HFFc6 (cell line): ENCODE measurements at regions not wholly inside any gene's neighbourhood (a gene's known extent, or its start where the extent isn't known, plus 50 kb on each side); places are given as distances from the start of the nearest gene placed in this dataset.

Experiments used
- DNase-seq: peaks from one replicate; pipeline ENCODE4 v3.0.0-alpha.2; 2018
- H3K27ac Mint-ChIP-seq: 2 replicates; pipeline ENCODE4 v1.8.0; 2020; ENCODE audit warnings: mild to moderate bottlenecking, mixed read lengths
- H3K27me3 Mint-ChIP-seq: 2 replicates; pipeline ENCODE4 v1.8.0; 2021; ENCODE audit warnings: mild to moderate bottlenecking, moderate library complexity, mixed read lengths; ENCODE audit not compliant: insufficient read depth
- H3K36me3 Mint-ChIP-seq: 2 replicates; pipeline ENCODE4 v1.8.0; 2021; ENCODE audit warnings: low read depth, mixed read lengths
- H3K4me1 Mint-ChIP-seq: 2 replicates; pipeline ENCODE4 v1.8.0; 2020; ENCODE audit warnings: low read depth, mixed read lengths
- H3K4me3 Mint-ChIP-seq: 2 replicates; pipeline ENCODE4 v1.8.0; 2020; ENCODE audit warnings: mild to moderate bottlenecking, moderate library complexity, mixed read lengths
- H3K9me3 Mint-ChIP-seq: 2 replicates; pipeline ENCODE4 v1.8.0; 2020; ENCODE audit warnings: mild to moderate bottlenecking, mixed read lengths
- TF ChIP-seq, protein P1 (sequence below): fragments of 200-600 bp; sonication (generic); IDR thresholded peaks from 2 replicates; pipeline ENCODE4 v1.5.0; 2021; ENCODE audit warnings: antibody characterized with exemption, mild to moderate bottlenecking

DNA sequence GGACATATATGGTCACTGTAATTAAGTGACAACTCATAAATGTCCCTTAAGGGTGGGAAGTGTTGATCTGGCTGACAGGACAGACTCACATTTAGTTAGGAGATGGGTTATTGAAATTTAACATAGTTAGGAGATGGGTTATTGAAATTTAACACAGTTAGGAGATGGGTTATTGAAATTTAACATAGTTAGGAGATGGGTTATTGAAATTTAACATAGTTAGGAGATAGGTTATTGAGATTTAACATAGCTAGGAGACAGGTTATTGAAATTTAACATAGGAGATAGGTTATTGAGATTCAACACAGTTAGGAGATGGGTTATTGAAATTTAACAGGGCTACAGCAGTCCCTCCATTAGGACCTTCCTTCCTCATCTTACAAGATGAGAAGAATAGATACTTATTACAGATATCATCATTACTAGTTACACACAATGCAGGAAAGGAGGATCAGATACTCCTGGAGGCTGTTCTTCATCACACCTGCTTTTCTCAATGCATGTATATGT is 98.5 kb downstream of the MTNR1B start:
- TF ChIP-seq, protein P1, sequence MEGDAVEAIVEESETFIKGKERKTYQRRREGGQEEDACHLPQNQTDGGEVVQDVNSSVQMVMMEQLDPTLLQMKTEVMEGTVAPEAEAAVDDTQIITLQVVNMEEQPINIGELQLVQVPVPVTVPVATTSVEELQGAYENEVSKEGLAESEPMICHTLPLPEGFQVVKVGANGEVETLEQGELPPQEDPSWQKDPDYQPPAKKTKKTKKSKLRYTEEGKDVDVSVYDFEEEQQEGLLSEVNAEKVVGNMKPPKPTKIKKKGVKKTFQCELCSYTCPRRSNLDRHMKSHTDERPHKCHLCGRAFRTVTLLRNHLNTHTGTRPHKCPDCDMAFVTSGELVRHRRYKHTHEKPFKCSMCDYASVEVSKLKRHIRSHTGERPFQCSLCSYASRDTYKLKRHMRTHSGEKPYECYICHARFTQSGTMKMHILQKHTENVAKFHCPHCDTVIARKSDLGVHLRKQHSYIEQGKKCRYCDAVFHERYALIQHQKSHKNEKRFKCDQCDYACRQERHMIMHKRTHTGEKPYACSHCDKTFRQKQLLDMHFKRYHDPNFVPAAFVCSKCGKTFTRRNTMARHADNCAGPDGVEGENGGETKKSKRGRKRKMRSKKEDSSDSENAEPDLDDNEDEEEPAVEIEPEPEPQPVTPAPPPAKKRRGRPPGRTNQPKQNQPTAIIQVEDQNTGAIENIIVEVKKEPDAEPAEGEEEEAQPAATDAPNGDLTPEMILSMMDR: no peak
- Mint-ChIP-seq H3K9me3 (no peaks in the 10 kb centered on the region), H3K4me3 (no peak overlapping the region), H3K36me3 (no peaks in the 10 kb centered on the region; the same call in 1 of the 2 replicates), H3K4me1 (peaks cover 26% of the 10 kb centered on the region), H3K27me3 (peaks cover 3% of the 10 kb centered on the region), H3K27ac (no peak overlapping the region)
- DNase-seq: no peak

DNA sequence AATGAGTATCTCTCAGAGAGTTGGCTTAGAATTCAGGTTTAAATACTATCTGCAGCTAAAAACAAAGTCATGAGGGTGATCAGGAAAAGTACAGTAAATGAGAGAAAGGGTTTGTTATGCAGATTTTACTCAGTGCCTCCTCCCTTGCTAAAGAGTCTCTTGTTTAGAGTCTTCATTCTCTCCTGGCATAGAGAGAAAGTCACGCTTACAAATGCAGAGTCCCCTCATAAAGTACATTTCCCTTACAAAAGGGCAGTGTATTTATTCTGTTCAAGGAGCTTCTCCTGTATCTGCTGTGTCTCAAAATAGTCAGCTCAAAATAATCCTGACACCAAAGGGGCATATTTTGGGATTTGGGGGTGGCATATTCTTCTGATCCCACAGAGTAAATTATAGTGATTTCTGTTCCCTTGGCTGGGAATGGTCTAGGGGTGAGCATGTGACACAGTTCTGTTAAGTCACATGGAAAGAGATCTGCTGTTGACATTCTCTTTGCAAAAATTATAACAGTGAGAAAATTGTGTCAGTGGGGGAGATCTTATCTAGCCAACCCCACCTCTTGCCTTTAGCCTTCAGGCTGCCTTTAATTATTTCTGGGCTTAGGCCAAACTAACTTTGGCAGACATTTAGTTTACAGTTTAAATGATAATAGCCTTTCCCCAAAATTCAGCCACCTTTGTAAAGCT is 102.9 kb downstream of the MTNR1B start:
- peaks cover 8% of the 10 kb centered on the region; the same call in 1 of the 2 replicates for H3K4me1 Mint-ChIP-seq
- no peak overlapping the region for H3K4me3 Mint-ChIP-seq
- H3K36me3 Mint-ChIP-seq: no peaks in the 10 kb centered on the region
- DNase-seq: no peak
- no peaks in the 10 kb centered on the region for H3K9me3 Mint-ChIP-seq
- H3K27me3 Mint-ChIP-seq: peaks cover 13% of the 10 kb centered on the region
- H3K27ac Mint-ChIP-seq: no peak overlapping the region
- TF ChIP-seq, protein P1: no peak

DNA sequence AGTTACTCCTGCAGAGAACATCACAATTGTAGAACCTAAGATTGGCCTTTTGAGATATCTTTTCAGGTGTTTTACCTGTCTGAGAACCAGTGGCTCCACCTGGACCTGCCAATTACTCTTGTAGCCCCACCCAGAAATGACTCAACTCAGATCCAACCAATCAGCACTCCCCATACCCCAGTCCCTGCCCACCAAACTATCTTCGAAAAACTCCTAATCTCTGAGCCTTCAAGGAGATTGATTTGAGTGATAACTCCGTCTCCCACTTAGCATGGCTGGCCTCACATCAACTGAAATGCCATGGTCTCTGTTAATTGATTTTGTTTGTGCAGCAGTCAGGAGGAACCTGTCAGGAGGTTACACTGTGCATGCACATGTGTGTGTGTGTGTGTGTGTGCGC is 103.6 kb downstream of the MTNR1B start:
- no peak overlapping the region for H3K27ac Mint-ChIP-seq
- H3K27me3 Mint-ChIP-seq: peaks cover 13% of the 10 kb centered on the region
- no peak for DNase-seq

DNA sequence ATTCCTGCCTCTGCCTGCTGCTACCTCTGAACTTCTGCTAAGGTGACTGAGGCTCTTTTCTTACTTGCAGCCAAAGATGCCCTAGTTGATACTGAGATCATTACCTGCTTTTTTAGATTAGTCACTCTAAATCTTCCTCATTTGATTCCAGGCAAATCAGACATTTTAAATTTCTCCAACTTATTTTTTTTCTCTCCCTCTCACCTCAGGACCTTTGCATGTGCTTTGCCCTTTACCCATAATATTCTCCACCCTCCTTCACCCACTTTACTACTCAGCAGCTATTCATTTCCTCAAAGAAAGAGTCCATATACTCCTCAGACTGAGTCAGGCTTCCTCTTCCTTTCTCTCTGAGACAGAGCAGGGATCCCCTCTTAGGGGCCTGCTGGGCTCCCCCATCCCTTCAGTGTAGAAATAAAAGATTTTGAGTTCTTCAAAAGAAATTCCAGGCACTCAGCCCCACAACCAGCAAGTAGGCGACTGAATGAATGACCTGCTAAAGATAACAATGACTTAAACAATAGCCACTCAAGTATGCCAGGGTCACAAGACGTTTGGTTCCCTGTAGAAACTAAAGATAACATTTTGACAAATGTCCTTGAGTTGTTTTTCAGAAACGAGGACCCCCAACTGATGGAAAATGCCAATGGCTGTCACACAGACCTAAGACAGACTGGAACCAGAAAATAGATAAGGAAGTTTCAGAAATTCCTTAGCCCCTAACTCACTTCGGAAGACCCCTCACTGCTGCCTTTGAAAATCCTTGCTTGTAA is 104.2 kb downstream of the MTNR1B start:
- H3K27me3 Mint-ChIP-seq: peaks cover 13% of the 10 kb centered on the region
- no peak overlapping the region for H3K27ac Mint-ChIP-seq
- H3K4me1 Mint-ChIP-seq: peaks cover under 1% of the 10 kb centered on the region; the same call in 1 of the 2 replicates
- TF ChIP-seq, protein P1: no peak
- no peak for DNase-seq
- H3K4me3 Mint-ChIP-seq: no peak overlapping the region
- H3K36me3 Mint-ChIP-seq: no peaks in the 10 kb centered on the region
- H3K9me3 Mint-ChIP-seq: no peaks in the 10 kb centered on the region

More for the DNA sequence above, 103.6 kb downstream of the MTNR1B start:
- no peaks in the 10 kb centered on the region for H3K9me3 Mint-ChIP-seq
- TF ChIP-seq, protein P1: no peak
- H3K36me3 Mint-ChIP-seq: no peaks in the 10 kb centered on the region
- H3K4me1 Mint-ChIP-seq: peaks cover 8% of the 10 kb centered on the region; the same call in 1 of the 2 replicates
- H3K4me3 Mint-ChIP-seq: no peak overlapping the region

DNA sequence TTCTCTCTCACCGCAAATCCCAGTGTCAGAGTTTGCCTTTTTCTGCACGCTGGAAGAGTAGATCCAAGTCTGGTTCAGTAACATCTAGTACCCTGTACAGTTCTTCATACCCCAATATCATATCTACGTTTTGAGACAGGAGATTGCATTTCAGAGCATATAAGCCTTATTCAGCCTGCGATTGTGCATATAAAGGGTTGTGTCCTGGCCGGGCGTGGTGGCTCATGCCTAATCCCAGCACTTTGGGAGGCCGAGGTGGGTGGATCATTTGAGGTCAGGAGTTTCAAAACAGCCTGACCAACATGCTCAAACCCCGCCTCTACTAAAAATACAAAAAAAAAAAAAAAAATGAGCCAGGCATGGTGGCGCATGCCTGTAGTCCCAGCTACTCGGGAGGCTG is 104.9 kb downstream of the MTNR1B start:
- no peaks in the 10 kb centered on the region for H3K36me3 Mint-ChIP-seq
- TF ChIP-seq, protein P1: no peak
- H3K27me3 Mint-ChIP-seq: peaks cover 13% of the 10 kb centered on the region
- H3K4me1 Mint-ChIP-seq: no peaks in the 10 kb centered on the region; the same call in 1 of the 2 replicates
- no peak overlapping the region for H3K4me3 Mint-ChIP-seq
- no peaks in the 10 kb centered on the region for H3K9me3 Mint-ChIP-seq
- no peak overlapping the region for H3K27ac Mint-ChIP-seq
- no peak for DNase-seq
